ENCODE measurements at regions not wholly inside any gene's neighbourhood (a gene's known extent, or its start where the extent isn't known, plus 50 kb on each side); places are given as distances from the start of the nearest gene placed in this dataset.

DNA sequence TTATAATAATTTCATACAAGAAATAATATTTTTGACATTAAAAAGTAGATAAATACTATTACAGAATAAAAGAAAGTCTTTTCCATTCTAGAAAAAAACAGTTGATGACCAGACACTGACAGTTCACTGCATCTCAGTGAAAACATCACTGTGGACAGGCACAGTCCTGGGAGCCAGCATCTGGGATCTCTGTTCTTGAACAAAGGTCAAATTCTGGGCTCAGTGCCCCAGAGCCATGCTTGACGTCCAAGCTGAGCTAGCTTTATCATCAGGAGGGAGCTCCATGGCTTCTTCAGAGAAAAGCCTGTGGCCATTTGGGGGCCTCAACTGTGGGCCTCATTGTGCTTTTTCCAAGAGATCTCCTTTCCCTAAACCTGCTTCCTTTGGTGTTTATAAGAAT, 86.1 kb upstream of the SRD5A2 start (continued):
- TF ChIP-seq, protein P1, sequence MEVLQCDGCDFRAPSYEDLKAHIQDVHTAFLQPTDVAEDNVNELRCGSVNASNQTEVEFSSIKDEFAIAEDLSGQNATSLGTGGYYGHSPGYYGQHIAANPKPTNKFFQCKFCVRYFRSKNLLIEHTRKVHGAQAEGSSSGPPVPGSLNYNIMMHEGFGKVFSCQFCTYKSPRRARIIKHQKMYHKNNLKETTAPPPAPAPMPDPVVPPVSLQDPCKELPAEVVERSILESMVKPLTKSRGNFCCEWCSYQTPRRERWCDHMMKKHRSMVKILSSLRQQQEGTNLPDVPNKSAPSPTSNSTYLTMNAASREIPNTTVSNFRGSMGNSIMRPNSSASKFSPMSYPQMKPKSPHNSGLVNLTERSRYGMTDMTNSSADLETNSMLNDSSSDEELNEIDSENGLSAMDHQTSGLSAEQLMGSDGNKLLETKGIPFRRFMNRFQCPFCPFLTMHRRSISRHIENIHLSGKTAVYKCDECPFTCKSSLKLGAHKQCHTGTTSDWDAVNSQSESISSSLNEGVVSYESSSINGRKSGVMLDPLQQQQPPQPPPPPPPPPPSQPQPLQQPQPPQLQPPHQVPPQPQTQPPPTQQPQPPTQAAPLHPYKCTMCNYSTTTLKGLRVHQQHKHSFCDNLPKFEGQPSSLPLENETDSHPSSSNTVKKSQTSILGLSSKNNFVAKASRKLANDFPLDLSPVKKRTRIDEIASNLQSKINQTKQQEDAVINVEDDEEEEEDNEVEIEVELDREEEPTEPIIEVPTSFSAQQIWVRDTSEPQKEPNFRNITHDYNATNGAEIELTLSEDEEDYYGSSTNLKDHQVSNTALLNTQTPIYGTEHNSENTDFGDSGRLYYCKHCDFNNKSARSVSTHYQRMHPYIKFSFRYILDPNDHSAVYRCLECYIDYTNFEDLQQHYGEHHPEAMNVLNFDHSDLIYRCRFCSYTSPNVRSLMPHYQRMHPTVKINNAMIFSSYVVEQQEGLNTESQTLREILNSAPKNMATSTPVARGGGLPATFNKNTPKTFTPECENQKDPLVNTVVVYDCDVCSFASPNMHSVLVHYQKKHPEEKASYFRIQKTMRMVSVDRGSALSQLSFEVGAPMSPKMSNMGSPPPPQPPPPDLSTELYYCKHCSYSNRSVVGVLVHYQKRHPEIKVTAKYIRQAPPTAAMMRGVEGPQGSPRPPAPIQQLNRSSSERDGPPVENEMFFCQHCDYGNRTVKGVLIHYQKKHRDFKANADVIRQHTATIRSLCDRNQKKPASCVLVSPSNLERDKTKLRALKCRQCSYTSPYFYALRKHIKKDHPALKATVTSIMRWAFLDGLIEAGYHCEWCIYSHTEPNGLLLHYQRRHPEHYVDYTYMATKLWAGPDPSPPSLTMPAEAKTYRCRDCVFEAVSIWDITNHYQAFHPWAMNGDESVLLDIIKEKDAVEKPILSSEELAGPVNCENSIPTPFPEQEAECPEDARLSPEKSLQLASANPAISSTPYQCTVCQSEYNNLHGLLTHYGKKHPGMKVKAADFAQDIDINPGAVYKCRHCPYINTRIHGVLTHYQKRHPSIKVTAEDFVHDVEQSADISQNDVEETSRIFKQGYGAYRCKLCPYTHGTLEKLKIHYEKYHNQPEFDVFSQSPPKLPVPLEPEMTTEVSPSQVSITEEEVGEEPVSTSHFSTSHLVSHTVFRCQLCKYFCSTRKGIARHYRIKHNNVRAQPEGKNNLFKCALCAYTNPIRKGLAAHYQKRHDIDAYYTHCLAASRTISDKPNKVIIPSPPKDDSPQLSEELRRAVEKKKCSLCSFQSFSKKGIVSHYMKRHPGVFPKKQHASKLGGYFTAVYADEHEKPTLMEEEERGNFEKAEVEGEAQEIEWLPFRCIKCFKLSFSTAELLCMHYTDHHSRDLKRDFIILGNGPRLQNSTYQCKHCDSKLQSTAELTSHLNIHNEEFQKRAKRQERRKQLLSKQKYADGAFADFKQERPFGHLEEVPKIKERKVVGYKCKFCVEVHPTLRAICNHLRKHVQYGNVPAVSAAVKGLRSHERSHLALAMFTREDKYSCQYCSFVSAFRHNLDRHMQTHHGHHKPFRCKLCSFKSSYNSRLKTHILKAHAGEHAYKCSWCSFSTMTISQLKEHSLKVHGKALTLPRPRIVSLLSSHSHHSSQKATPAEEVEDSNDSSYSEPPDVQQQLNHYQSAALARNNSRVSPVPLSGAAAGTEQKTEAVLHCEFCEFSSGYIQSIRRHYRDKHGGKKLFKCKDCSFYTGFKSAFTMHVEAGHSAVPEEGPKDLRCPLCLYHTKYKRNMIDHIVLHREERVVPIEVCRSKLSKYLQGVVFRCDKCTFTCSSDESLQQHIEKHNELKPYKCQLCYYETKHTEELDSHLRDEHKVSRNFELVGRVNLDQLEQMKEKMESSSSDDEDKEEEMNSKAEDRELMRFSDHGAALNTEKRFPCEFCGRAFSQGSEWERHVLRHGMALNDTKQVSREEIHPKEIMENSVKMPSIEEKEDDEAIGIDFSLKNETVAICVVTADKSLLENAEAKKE (CRISPR knock-in tag; IDR thresholded peaks at IDR 0.05) = no peak
- TF ChIP-seq ZNF331 (CRISPR knock-in tag; IDR thresholded peaks at IDR 0.05; ENCODE audit: low read depth) (no peak), ZNF114 (CRISPR knock-in tag; IDR thresholded peaks at IDR 0.05) (no peak), EZH2phosphoT487 (IDR thresholded peaks at IDR 0.05; ENCODE audit: unreplicated experiment) (no peak), CREB1 (CRISPR knock-in tag; IDR thresholded peaks at IDR 0.05; ENCODE audit: low read depth) (no peak), POLR2AphosphoS5 (IDR thresholded peaks at IDR 0.05; ENCODE audit: low read depth) (no peak), NANOG (IDR thresholded peaks at IDR 0.05; ENCODE audit: borderline replicate concordance) (no peak), STAT1 (IDR thresholded peaks at IDR 0.05; ENCODE audit: unreplicated experiment) (no peak), EZH2 (IDR thresholded peaks at IDR 0.05; ENCODE audit: low read depth, unreplicated experiment) (no peak), JUNB (IDR thresholded peaks at IDR 0.05; ENCODE audit: unreplicated experiment) (no peak)
- TF ChIP-seq, protein P2, sequence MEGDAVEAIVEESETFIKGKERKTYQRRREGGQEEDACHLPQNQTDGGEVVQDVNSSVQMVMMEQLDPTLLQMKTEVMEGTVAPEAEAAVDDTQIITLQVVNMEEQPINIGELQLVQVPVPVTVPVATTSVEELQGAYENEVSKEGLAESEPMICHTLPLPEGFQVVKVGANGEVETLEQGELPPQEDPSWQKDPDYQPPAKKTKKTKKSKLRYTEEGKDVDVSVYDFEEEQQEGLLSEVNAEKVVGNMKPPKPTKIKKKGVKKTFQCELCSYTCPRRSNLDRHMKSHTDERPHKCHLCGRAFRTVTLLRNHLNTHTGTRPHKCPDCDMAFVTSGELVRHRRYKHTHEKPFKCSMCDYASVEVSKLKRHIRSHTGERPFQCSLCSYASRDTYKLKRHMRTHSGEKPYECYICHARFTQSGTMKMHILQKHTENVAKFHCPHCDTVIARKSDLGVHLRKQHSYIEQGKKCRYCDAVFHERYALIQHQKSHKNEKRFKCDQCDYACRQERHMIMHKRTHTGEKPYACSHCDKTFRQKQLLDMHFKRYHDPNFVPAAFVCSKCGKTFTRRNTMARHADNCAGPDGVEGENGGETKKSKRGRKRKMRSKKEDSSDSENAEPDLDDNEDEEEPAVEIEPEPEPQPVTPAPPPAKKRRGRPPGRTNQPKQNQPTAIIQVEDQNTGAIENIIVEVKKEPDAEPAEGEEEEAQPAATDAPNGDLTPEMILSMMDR (conservative IDR thresholded peaks at IDR 0.05; ENCODE audit: low read depth in 2 of 2) = no peak
- TF ChIP-seq, protein P3, sequence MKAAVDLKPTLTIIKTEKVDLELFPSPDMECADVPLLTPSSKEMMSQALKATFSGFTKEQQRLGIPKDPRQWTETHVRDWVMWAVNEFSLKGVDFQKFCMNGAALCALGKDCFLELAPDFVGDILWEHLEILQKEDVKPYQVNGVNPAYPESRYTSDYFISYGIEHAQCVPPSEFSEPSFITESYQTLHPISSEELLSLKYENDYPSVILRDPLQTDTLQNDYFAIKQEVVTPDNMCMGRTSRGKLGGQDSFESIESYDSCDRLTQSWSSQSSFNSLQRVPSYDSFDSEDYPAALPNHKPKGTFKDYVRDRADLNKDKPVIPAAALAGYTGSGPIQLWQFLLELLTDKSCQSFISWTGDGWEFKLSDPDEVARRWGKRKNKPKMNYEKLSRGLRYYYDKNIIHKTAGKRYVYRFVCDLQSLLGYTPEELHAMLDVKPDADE (IDR thresholded peaks at IDR 0.05) = no peak
